Neural cell (in vitro differentiated cells): ENCODE measurements at regions not wholly inside any gene's neighbourhood (a gene's known extent, or its start where the extent isn't known, plus 50 kb on each side); places are given as distances from the start of the nearest gene placed in this dataset.

Experiments
- EP300 ChIP-seq: fragments of 450-650 bp; conservative IDR thresholded peaks from 2 replicates; pipeline ENCODE4 v1.6.1; 2014; ENCODE audit warnings: antibody characterized with exemption, mild to moderate bottlenecking, moderate library complexity; ENCODE audit not compliant: poor library complexity, severe bottlenecking
- EZH2 ChIP-seq: fragments of 200-600, 300-800 bp; shearing (Covaris generic), sonication (generic); IDR thresholded peaks from 2 replicates; pipeline ENCODE4 v1.6.1; 2014; ENCODE audit warnings: antibody characterized with exemption, low read length, borderline replicate concordance, mild to moderate bottlenecking; ENCODE audit not compliant: insufficient read depth, poor library complexity, severe bottlenecking
- MXI1 ChIP-seq: fragments of 450-650 bp; conservative IDR thresholded peaks from 2 replicates; pipeline ENCODE4 v1.6.1; 2014; ENCODE audit warnings: antibody characterized with exemption, mild to moderate bottlenecking; ENCODE audit not compliant: poor library complexity, severe bottlenecking
- POLR2AphosphoS5 ChIP-seq: IDR thresholded peaks from 2 replicates; pipeline ENCODE4 v1.6.1; 2012
- REST ChIP-seq: IDR thresholded peaks from 2 replicates; pipeline ENCODE4 v1.6.1; 2012; ENCODE audit warnings: borderline replicate concordance
- SMC3 ChIP-seq: fragments of 450-650 bp; conservative IDR thresholded peaks from 2 replicates; pipeline ENCODE4 v1.6.1; 2014; ENCODE audit warnings: antibody characterized with exemption, mild to moderate bottlenecking, moderate library complexity; ENCODE audit not compliant: poor library complexity
- TAF1 ChIP-seq: IDR thresholded peaks from 2 replicates; pipeline ENCODE4 v1.6.1; 2012; ENCODE audit warnings: low read depth
- TF ChIP-seq, protein P1 (sequence below): fragments of 450-650 bp; IDR thresholded peaks from 2 replicates; pipeline ENCODE4 v1.5.1; 2014; ENCODE audit warnings: antibody characterized with exemption, mild to moderate bottlenecking, moderate library complexity; ENCODE audit not compliant: poor library complexity, severe bottlenecking

- TF ChIP-seq, protein P1, sequence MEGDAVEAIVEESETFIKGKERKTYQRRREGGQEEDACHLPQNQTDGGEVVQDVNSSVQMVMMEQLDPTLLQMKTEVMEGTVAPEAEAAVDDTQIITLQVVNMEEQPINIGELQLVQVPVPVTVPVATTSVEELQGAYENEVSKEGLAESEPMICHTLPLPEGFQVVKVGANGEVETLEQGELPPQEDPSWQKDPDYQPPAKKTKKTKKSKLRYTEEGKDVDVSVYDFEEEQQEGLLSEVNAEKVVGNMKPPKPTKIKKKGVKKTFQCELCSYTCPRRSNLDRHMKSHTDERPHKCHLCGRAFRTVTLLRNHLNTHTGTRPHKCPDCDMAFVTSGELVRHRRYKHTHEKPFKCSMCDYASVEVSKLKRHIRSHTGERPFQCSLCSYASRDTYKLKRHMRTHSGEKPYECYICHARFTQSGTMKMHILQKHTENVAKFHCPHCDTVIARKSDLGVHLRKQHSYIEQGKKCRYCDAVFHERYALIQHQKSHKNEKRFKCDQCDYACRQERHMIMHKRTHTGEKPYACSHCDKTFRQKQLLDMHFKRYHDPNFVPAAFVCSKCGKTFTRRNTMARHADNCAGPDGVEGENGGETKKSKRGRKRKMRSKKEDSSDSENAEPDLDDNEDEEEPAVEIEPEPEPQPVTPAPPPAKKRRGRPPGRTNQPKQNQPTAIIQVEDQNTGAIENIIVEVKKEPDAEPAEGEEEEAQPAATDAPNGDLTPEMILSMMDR: no peak
- TF ChIP-seq POLR2AphosphoS5: no peak
- TF ChIP-seq REST: no peak
- TF ChIP-seq MXI1: no peak
- TF ChIP-seq SMC3: no peak
- TF ChIP-seq TAF1: no peak
- TF ChIP-seq EZH2: no peak
- no peak for TF ChIP-seq EP300
Observed at GRCh38 chr10:78398382-78398781, 364.7 kb downstream of the RPS24 start.
